GM23338 (cell line): ENCODE measurements at regions not wholly inside any gene's neighbourhood (a gene's known extent, or its start where the extent isn't known, plus 50 kb on each side); places are given as distances from the start of the nearest gene placed in this dataset.
A peak's percentile ranks its signal among the peaks of the same experiment; 100 is the strongest.

Source experiments
- ATAC-seq: fragments of 200-7000 bp; cut with Tn5 transposase; 3 replicates; pipeline ENCODE4 v1.9.1; 2020
- DNase-seq: peaks from one replicate; pipeline ENCODE4 v3.0.0-alpha.2; 2015; ENCODE audit warnings: low spot score
- H2AFZ ChIP-seq: fragments of 200-600 bp; sonication (generic); 2 replicates; pipeline ENCODE4 v1.8.0; 2016; ENCODE audit warnings: antibody characterized with exemption, mild to moderate bottlenecking, moderate library complexity
- H3F3A ChIP-seq: fragments of 200-600 bp; sonication (generic); replicated peaks from 2 replicates; pipeline ENCODE4 v1.8.0; 2017; ENCODE audit warnings: antibody characterized with exemption, mixed run types, low read depth
- H3K27ac ChIP-seq: fragments of 200-600 bp; sonication (generic); 2 replicates; pipeline ENCODE4 v1.6.1; 2016; ENCODE audit warnings: low read depth
- H3K27me3 ChIP-seq: fragments of 200-600 bp; sonication (generic); 2 replicates; pipeline ENCODE4 v1.8.0; 2016; ENCODE audit warnings: mild to moderate bottlenecking, mixed run types, moderate library complexity; ENCODE audit not compliant: insufficient read depth
- H3K36me3 ChIP-seq: fragments of 200-600 bp; sonication (generic); 2 replicates; pipeline ENCODE4 v1.8.0; 2016; ENCODE audit warnings: mild to moderate bottlenecking; ENCODE audit not compliant: insufficient read depth
- H3K4me1 ChIP-seq: fragments of 200-600 bp; sonication (generic); 2 replicates; pipeline ENCODE4 v1.8.0; 2016; ENCODE audit warnings: mild to moderate bottlenecking, moderate library complexity; ENCODE audit not compliant: insufficient read depth
- H3K4me2 ChIP-seq: fragments of 200-600 bp; sonication (generic); 2 replicates; pipeline ENCODE4 v1.7.1; 2017; ENCODE audit warnings: mixed run types
- H3K4me3 ChIP-seq: fragments of 200-600 bp; sonication (generic); 2 replicates; pipeline ENCODE4 v1.6.1; 2016; ENCODE audit warnings: mixed run types
- H3K79me2 ChIP-seq: fragments of 200-600 bp; sonication (generic); replicated peaks from 2 replicates; pipeline ENCODE4 v1.8.0; 2017; ENCODE audit warnings: mild to moderate bottlenecking; ENCODE audit not compliant: insufficient read depth
- H3K9me2 ChIP-seq: fragments of 200-600 bp; sonication (generic); 2 replicates; pipeline ENCODE4 v1.8.0; 2017; ENCODE audit not compliant: insufficient read depth
- H4K20me1 ChIP-seq: fragments of 200-600 bp; sonication (generic); replicated peaks from 2 replicates; pipeline ENCODE4 v1.8.0; 2017; ENCODE audit warnings: mild to moderate bottlenecking; ENCODE audit not compliant: insufficient read depth
- H3K27ac Mint-ChIP-seq: 2 replicates; pipeline ENCODE4 v1.8.0; 2020; ENCODE audit warnings: inconsistent platforms, mild to moderate bottlenecking, moderate library complexity, mixed read lengths
- H3K27me3 Mint-ChIP-seq: 3 replicates; pipeline ENCODE4 v1.8.0; 2022; ENCODE audit warnings: low read depth, mild to moderate bottlenecking, moderate library complexity, mixed read lengths, inconsistent platforms; ENCODE audit not compliant: insufficient read depth, poor library complexity
- H3K36me3 Mint-ChIP-seq: 3 replicates; pipeline ENCODE4 v1.8.0; 2021; ENCODE audit warnings: low read depth, mild to moderate bottlenecking, inconsistent platforms, moderate library complexity, mixed read lengths
- H3K4me1 Mint-ChIP-seq: 3 replicates; pipeline ENCODE4 v1.8.0; 2020; ENCODE audit warnings: mild to moderate bottlenecking, inconsistent platforms, mixed read lengths
- H3K4me3 Mint-ChIP-seq: 3 replicates; pipeline ENCODE4 v1.8.0; 2021; ENCODE audit warnings: moderate library complexity, mild to moderate bottlenecking, inconsistent platforms, mixed read lengths
- H3K9me3 Mint-ChIP-seq: 3 replicates; pipeline ENCODE4 v1.8.0; 2020; ENCODE audit warnings: moderate library complexity, mild to moderate bottlenecking, inconsistent platforms, mixed read lengths
- CREB1 ChIP-seq: fragments of 250-450 bp; sonication (Bioruptor Pico); IDR thresholded peaks from 2 replicates; pipeline ENCODE4 v1.5.0; 2020; ENCODE audit warnings: low read depth, mild to moderate bottlenecking, moderate library complexity
- EZH2 ChIP-seq: fragments of 200-600 bp; sonication (generic); IDR thresholded peaks from one replicate; pipeline ENCODE4 v1.8.0; 2017; ENCODE audit warnings: antibody characterized with exemption, mild to moderate bottlenecking, low read depth; ENCODE audit not compliant: unreplicated experiment
- EZH2phosphoT487 ChIP-seq: fragments of 200-600 bp; sonication (generic); IDR thresholded peaks from one replicate; pipeline ENCODE4 v1.8.1; 2018; ENCODE audit warnings: antibody characterized with exemption; ENCODE audit not compliant: unreplicated experiment
- JUNB ChIP-seq: IDR thresholded peaks from one replicate; pipeline ENCODE4 v1.6.1; 2016; ENCODE audit warnings: antibody characterized with exemption; ENCODE audit not compliant: unreplicated experiment
- NANOG ChIP-seq: IDR thresholded peaks from 2 replicates; pipeline ENCODE4 v1.6.1; 2016; ENCODE audit warnings: antibody characterized with exemption, borderline replicate concordance
- STAT1 ChIP-seq: IDR thresholded peaks from one replicate; pipeline ENCODE4 v1.6.1; 2016; ENCODE audit warnings: antibody characterized with exemption; ENCODE audit not compliant: unreplicated experiment
- ZNF114 ChIP-seq: fragments of 250-450 bp; sonication (Bioruptor Pico); IDR thresholded peaks from 2 replicates; pipeline ENCODE4 v1.5.0; 2020; ENCODE audit warnings: mild to moderate bottlenecking, moderate library complexity
- ZNF331 ChIP-seq: fragments of 250-450 bp; sonication (Bioruptor Pico); IDR thresholded peaks from 2 replicates; pipeline ENCODE4 v1.5.0; 2020; ENCODE audit warnings: low read depth, mild to moderate bottlenecking, moderate library complexity
- TF ChIP-seq, protein P1 (sequence below), 2 experiments: fragments of 200-600 bp in 1 of 2; sonication (generic) in 1 of 2; conservative IDR thresholded peaks; 2 replicates each; pipeline versions ENCODE4 v1.5.1 to v1.6.1; 2016 to 2017; ENCODE audit warnings: antibody characterized with exemption in 2 of 2, low read depth in 2 of 2, mild to moderate bottlenecking in 2 of 2, moderate library complexity in 1 of 2
- TF ChIP-seq, protein P2 (sequence below): IDR thresholded peaks from 2 replicates; pipeline ENCODE4 v1.6.1; 2016; ENCODE audit warnings: antibody characterized with exemption
- TF ChIP-seq, protein P3 (sequence below): fragments of 250-450 bp; sonication (Bioruptor Pico); IDR thresholded peaks from 2 replicates; pipeline ENCODE4 v1.5.0; 2020; ENCODE audit warnings: mild to moderate bottlenecking, moderate library complexity

DNA sequence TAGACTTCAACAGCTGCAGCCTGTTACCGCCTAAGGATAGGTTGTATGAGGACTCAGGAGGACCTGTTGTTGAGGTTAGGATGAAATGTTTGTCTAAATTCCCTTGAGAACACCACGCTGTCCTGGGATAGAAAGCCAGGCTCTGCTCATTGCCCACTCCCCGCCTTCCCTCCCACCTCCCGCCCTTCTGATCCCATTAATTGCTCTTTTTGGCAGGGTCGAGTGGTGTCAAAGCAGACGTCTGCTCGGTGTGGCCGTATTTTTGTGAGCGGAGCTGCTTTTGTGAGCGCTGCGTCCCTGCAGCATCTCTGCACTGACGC is 62.3 kb downstream of the SPATA31C2 start (continued):
- TF ChIP-seq EZH2phosphoT487: no peak
- no peak for TF ChIP-seq JUNB
- TF ChIP-seq STAT1: no peak
- TF ChIP-seq NANOG: no peak
- TF ChIP-seq, protein P1, sequence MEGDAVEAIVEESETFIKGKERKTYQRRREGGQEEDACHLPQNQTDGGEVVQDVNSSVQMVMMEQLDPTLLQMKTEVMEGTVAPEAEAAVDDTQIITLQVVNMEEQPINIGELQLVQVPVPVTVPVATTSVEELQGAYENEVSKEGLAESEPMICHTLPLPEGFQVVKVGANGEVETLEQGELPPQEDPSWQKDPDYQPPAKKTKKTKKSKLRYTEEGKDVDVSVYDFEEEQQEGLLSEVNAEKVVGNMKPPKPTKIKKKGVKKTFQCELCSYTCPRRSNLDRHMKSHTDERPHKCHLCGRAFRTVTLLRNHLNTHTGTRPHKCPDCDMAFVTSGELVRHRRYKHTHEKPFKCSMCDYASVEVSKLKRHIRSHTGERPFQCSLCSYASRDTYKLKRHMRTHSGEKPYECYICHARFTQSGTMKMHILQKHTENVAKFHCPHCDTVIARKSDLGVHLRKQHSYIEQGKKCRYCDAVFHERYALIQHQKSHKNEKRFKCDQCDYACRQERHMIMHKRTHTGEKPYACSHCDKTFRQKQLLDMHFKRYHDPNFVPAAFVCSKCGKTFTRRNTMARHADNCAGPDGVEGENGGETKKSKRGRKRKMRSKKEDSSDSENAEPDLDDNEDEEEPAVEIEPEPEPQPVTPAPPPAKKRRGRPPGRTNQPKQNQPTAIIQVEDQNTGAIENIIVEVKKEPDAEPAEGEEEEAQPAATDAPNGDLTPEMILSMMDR (conservative IDR thresholded peaks at IDR 0.05; ENCODE audit: low read depth in 2 of 2): no peak
- TF ChIP-seq, protein P2, sequence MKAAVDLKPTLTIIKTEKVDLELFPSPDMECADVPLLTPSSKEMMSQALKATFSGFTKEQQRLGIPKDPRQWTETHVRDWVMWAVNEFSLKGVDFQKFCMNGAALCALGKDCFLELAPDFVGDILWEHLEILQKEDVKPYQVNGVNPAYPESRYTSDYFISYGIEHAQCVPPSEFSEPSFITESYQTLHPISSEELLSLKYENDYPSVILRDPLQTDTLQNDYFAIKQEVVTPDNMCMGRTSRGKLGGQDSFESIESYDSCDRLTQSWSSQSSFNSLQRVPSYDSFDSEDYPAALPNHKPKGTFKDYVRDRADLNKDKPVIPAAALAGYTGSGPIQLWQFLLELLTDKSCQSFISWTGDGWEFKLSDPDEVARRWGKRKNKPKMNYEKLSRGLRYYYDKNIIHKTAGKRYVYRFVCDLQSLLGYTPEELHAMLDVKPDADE: no peak

DNA sequence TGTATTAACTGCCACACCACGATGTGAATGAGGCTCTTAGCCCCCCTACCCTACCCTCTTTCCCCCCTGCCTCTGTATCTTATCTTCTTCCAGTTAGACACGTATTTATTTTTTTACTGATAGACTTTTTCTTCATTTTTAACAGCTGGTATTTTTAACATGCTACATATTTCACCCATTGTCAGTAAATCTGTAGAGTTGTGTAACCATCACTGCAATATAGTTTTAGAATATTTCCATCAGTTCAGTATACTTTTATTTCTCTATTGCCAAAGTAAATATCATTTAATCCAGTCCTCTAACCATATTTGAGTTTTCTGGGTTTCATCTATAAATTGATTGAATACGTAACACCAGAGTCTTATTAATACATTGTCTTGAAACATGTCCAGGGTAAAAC is 62.8 kb downstream of the SPATA31C2 start:
- Mint-ChIP-seq H3K4me1 (peaks cover 20% of the 10 kb centered on the region), H3K27me3 (peaks cover 26% of the 10 kb centered on the region), H3K27ac (no peak overlapping the region), H3K4me3 (peak overlapping the region; percentile 79), H3K9me3 (peaks cover 4% of the 10 kb centered on the region; the same call in 2 of the 3 replicates), H3K36me3 (no peaks in the 10 kb centered on the region; the same call in 2 of the 3 replicates)
- Histone ChIP-seq H3K27me3 (peaks cover 34% of the 10 kb centered on the region), H2AFZ (peak overlapping the region; percentile 98; the same call in 1 of the 2 replicates), H3K9me2 (no peaks in the 10 kb centered on the region), H4K20me1 (no peaks in the 10 kb centered on the region), H3K4me3 (peak overlapping the region; percentile 64), H3K79me2 (no peaks in the 10 kb centered on the region), H3K27ac (no peak overlapping the region), H3K36me3 (no peaks in the 10 kb centered on the region), H3K4me2 (peak overlapping the region; percentile 86), H3K4me1 (peaks cover 31% of the 10 kb centered on the region), H3F3A (no peaks in the 10 kb centered on the region)
- ATAC-seq: no peak
- TF ChIP-seq ZNF114 (CRISPR knock-in tag): no peak
- no peak for TF ChIP-seq ZNF331 (CRISPR knock-in tag)
- TF ChIP-seq EZH2: no peak
- TF ChIP-seq, protein P3, sequence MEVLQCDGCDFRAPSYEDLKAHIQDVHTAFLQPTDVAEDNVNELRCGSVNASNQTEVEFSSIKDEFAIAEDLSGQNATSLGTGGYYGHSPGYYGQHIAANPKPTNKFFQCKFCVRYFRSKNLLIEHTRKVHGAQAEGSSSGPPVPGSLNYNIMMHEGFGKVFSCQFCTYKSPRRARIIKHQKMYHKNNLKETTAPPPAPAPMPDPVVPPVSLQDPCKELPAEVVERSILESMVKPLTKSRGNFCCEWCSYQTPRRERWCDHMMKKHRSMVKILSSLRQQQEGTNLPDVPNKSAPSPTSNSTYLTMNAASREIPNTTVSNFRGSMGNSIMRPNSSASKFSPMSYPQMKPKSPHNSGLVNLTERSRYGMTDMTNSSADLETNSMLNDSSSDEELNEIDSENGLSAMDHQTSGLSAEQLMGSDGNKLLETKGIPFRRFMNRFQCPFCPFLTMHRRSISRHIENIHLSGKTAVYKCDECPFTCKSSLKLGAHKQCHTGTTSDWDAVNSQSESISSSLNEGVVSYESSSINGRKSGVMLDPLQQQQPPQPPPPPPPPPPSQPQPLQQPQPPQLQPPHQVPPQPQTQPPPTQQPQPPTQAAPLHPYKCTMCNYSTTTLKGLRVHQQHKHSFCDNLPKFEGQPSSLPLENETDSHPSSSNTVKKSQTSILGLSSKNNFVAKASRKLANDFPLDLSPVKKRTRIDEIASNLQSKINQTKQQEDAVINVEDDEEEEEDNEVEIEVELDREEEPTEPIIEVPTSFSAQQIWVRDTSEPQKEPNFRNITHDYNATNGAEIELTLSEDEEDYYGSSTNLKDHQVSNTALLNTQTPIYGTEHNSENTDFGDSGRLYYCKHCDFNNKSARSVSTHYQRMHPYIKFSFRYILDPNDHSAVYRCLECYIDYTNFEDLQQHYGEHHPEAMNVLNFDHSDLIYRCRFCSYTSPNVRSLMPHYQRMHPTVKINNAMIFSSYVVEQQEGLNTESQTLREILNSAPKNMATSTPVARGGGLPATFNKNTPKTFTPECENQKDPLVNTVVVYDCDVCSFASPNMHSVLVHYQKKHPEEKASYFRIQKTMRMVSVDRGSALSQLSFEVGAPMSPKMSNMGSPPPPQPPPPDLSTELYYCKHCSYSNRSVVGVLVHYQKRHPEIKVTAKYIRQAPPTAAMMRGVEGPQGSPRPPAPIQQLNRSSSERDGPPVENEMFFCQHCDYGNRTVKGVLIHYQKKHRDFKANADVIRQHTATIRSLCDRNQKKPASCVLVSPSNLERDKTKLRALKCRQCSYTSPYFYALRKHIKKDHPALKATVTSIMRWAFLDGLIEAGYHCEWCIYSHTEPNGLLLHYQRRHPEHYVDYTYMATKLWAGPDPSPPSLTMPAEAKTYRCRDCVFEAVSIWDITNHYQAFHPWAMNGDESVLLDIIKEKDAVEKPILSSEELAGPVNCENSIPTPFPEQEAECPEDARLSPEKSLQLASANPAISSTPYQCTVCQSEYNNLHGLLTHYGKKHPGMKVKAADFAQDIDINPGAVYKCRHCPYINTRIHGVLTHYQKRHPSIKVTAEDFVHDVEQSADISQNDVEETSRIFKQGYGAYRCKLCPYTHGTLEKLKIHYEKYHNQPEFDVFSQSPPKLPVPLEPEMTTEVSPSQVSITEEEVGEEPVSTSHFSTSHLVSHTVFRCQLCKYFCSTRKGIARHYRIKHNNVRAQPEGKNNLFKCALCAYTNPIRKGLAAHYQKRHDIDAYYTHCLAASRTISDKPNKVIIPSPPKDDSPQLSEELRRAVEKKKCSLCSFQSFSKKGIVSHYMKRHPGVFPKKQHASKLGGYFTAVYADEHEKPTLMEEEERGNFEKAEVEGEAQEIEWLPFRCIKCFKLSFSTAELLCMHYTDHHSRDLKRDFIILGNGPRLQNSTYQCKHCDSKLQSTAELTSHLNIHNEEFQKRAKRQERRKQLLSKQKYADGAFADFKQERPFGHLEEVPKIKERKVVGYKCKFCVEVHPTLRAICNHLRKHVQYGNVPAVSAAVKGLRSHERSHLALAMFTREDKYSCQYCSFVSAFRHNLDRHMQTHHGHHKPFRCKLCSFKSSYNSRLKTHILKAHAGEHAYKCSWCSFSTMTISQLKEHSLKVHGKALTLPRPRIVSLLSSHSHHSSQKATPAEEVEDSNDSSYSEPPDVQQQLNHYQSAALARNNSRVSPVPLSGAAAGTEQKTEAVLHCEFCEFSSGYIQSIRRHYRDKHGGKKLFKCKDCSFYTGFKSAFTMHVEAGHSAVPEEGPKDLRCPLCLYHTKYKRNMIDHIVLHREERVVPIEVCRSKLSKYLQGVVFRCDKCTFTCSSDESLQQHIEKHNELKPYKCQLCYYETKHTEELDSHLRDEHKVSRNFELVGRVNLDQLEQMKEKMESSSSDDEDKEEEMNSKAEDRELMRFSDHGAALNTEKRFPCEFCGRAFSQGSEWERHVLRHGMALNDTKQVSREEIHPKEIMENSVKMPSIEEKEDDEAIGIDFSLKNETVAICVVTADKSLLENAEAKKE (CRISPR knock-in tag): no peak
- TF ChIP-seq STAT1: no peak
- TF ChIP-seq CREB1: no peak
- no peak for TF ChIP-seq EZH2phosphoT487
- no peak for DNase-seq
